ENCODE measurements at regions not wholly inside any gene's neighbourhood (a gene's known extent, or its start where the extent isn't known, plus 50 kb on each side); places are given as distances from the start of the nearest gene placed in this dataset.

- DNase-seq, result no peak
- Mint-ChIP-seq H3K4me1 (ENCODE audit: low read depth) (no peaks in the 10 kb centered on the region), H3K27ac (no peak overlapping the region), H3K9me3 (peaks cover 39% of the 10 kb centered on the region), H3K4me3 (no peak overlapping the region), H3K27me3 (ENCODE audit: insufficient read depth) (no peaks in the 10 kb centered on the region), H3K36me3 (ENCODE audit: low read depth) (no peaks in the 10 kb centered on the region)
- TF ChIP-seq CTCF (IDR thresholded peaks at IDR 0.05), result no peak
Measured at GRCh38 chr10:2222631-2223030, 485.3 kb upstream of the ADARB2 start.

DNA sequence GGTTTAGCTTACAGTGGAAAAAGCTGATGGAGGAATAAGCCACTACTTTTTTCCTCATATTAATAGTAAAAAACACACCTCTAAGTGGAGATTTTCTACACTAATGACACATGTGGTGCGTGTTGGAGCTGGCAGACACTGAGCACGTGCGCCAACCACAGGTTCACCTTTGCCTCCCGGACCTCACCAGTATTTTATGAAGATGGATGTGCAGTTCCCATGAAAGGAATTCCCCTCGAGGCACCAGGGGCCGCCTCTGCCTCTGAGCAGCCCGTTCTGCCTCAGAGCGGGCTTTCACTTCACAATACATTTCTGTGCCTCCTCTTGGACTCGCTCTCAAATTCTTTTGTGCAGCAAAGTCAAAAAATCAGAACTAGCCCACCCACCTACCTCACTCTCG is 477.5 kb upstream of the ADARB2 start:
- no peak overlapping the region for H3K27ac Mint-ChIP-seq
- no peak for DNase-seq

DNA sequence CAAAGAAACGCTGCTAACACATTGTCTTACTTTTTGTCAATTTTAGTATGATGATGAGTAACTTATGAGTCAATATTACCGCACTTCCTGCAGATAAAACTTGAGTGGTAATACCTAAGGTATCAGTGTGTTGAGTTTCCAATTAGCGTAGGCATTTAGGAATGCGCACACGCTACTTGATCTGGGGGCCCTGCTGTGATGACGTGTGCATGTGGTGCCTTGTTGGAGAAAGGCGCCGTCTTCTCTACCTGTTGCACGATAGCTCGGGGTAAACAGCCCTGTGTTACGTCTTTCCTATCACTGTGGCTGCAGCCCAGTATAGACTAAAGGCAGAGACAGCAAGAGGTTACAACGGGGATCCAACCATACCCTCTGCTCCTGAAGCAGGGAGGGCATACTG is 476.8 kb upstream of the ADARB2 start:
- Mint-ChIP-seq H3K27me3 (ENCODE audit: insufficient read depth) (no peaks in the 10 kb centered on the region), H3K36me3 (ENCODE audit: low read depth) (peaks cover 5% of the 10 kb centered on the region; the same call in 1 of the 2 replicates), H3K9me3 (peaks cover 48% of the 10 kb centered on the region), H3K27ac (no peak overlapping the region), H3K4me1 (ENCODE audit: low read depth) (no peaks in the 10 kb centered on the region), H3K4me3 (no peak overlapping the region)
- no peak for TF ChIP-seq CTCF (IDR thresholded peaks at IDR 0.05)
- DNase-seq, result no peak

More for the DNA sequence above, 477.5 kb upstream of the ADARB2 start:
- no peaks in the 10 kb centered on the region for H3K27me3 Mint-ChIP-seq (ENCODE audit: insufficient read depth)
- no peaks in the 10 kb centered on the region for H3K4me1 Mint-ChIP-seq (ENCODE audit: low read depth)
- peaks cover 5% of the 10 kb centered on the region; the same call in 1 of the 2 replicates for H3K36me3 Mint-ChIP-seq (ENCODE audit: low read depth)
- H3K4me3 Mint-ChIP-seq, result no peak overlapping the region
- TF ChIP-seq CTCF (IDR thresholded peaks at IDR 0.05), result no peak
- H3K9me3 Mint-ChIP-seq, result peaks cover 41% of the 10 kb centered on the region

DNA sequence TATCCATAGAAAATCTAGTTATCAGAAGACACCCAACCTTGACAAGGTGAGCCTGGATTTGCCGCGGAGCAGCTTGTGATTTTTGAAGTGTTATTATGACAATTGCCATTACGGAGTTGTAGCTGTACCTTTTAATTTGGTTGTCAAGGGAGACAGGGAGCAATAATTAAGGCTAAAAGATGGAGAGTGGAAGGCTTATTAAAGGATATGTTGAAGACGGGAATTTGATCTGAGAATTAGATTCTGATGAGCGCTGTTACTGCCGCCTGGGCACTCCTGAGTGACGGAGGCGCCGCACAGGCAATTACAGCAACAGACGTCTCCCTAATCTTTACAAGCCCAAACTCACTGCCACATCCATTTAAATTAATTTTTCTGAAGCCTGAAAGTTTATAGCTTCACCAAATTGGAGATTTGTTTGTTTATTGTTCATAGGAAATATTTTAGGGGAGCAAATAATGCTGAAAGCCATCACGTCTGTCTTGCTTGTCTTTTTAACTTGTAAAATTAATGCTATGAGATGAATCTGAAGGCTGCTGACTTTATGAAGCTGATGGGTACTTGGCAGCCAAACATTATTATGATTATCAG is 475.0 kb upstream of the ADARB2 start:
- DNase-seq, result no peak
- Mint-ChIP-seq H3K9me3 (peaks cover 59% of the 10 kb centered on the region), H3K4me3 (no peak overlapping the region), H3K27ac (no peak overlapping the region), H3K36me3 (ENCODE audit: low read depth) (peaks cover 5% of the 10 kb centered on the region), H3K4me1 (ENCODE audit: low read depth) (no peaks in the 10 kb centered on the region), H3K27me3 (ENCODE audit: insufficient read depth) (no peaks in the 10 kb centered on the region)
- TF ChIP-seq CTCF (IDR thresholded peaks at IDR 0.05), result no peak

- Mint-ChIP-seq H3K4me3 (no peak overlapping the region), H3K36me3 (ENCODE audit: low read depth) (no peaks in the 10 kb centered on the region; the same call in 1 of the 2 replicates), H3K4me1 (ENCODE audit: low read depth) (no peaks in the 10 kb centered on the region), H3K9me3 (peaks cover 53% of the 10 kb centered on the region), H3K27ac (no peak overlapping the region), H3K27me3 (ENCODE audit: insufficient read depth) (no peaks in the 10 kb centered on the region)
- DNase-seq, result no peak
- TF ChIP-seq CTCF (IDR thresholded peaks at IDR 0.05), result no peak
Measured at GRCh38 chr10:2210088-2210487, 472.8 kb upstream of the ADARB2 start.

Data from HFFc6 (cell line).